SK-N-MC (cell line): ENCODE measurements at regions not wholly inside any gene's neighbourhood (a gene's known extent, or its start where the extent isn't known, plus 50 kb on each side); places are given as distances from the start of the nearest gene placed in this dataset.

Source experiments
- EZH2 ChIP-seq: fragments of 200-600 bp; sonication (generic); IDR thresholded peaks from one replicate; pipeline ENCODE4 v1.6.1; 2017; ENCODE audit warnings: antibody characterized with exemption
- FOXP2 ChIP-seq: optimal IDR thresholded peaks from 2 replicates; pipeline ENCODE3; 2011; ENCODE audit warnings: mild to moderate bottlenecking, moderate library complexity; ENCODE audit not compliant: insufficient read depth; ENCODE audit errors: extremely low read length, control extremely low read depth
- POLR2AphosphoS5 ChIP-seq: IDR thresholded peaks from 2 replicates; pipeline ENCODE4 v1.6.1; 2012; ENCODE audit warnings: mild to moderate bottlenecking, low read depth, low read length, borderline replicate concordance

DNA sequence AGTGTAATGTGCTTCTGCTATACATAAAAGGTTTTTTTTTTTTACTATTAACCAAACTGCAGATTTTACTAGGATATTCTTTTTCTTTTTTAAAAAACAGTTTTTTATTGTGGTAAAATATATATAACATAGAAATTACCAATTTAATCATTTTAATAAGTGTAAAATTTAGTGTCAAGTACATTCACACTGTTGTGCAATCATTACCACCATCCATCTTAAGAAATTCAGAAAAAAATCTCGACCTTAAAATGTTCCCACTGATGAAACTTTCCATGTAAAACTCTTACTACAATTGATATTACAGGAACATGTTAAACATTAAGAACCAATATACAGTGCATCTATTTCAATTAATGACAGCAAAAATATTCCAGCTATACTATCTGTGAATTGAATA is 244.8 kb upstream of the FAT3 start:
- TF ChIP-seq POLR2AphosphoS5 (no peak), EZH2 (no peak), FOXP2 (no peak)
